ENCODE measurements at regions not wholly inside any gene's neighbourhood (a gene's known extent, or its start where the extent isn't known, plus 50 kb on each side); places are given as distances from the start of the nearest gene placed in this dataset.

GRCh38 chr4:29805245-29805644 lies 914.9 kb upstream of the PCDH7 start:
- H3K4me3 ChIP-seq (ENCODE audit: low read depth, low read length) = no peak overlapping the region
- no peak for TF ChIP-seq CTCF (conservative IDR thresholded peaks at IDR 0.05; ENCODE audit: low read depth, low read length)
- DNase-seq (ENCODE audit: low read depth) = no peak

- TF ChIP-seq CTCF (conservative IDR thresholded peaks at IDR 0.05; ENCODE audit: low read depth, low read length) = no peak
- no peak for DNase-seq (ENCODE audit: low read depth)
- H3K4me3 ChIP-seq (ENCODE audit: low read depth, low read length) = no peak overlapping the region
Measured at GRCh38 chr4:29805916-29806480, 914.2 kb upstream of the PCDH7 start.

- no peak for TF ChIP-seq CTCF (conservative IDR thresholded peaks at IDR 0.05; ENCODE audit: low read depth, low read length)
- DNase-seq (ENCODE audit: low read depth) = no peak
- H3K4me3 ChIP-seq (ENCODE audit: low read depth, low read length) = no peak overlapping the region
Measured at GRCh38 chr4:29817961-29818360, 902.2 kb upstream of the PCDH7 start.

- no peak for DNase-seq (ENCODE audit: low read depth)
- no peak overlapping the region for H3K4me3 ChIP-seq (ENCODE audit: low read depth, low read length)
- no peak for TF ChIP-seq CTCF (conservative IDR thresholded peaks at IDR 0.05; ENCODE audit: low read depth, low read length)
Measured at GRCh38 chr4:29829067-29829466, 891.1 kb upstream of the PCDH7 start.

- H3K4me3 ChIP-seq (ENCODE audit: low read depth, low read length) = no peak overlapping the region
- TF ChIP-seq CTCF (conservative IDR thresholded peaks at IDR 0.05; ENCODE audit: low read depth, low read length) = no peak
- DNase-seq (ENCODE audit: low read depth) = no peak
Measured at GRCh38 chr4:29852537-29852936, 867.6 kb upstream of the PCDH7 start.

GRCh38 chr4:29853833-29854232 lies 866.3 kb upstream of the PCDH7 start:
- no peak for DNase-seq (ENCODE audit: low read depth)
- H3K4me3 ChIP-seq (ENCODE audit: low read depth, low read length) = no peak overlapping the region
- no peak for TF ChIP-seq CTCF (conservative IDR thresholded peaks at IDR 0.05; ENCODE audit: low read depth, low read length)

GRCh38 chr4:29861307-29861706 lies 858.9 kb upstream of the PCDH7 start:
- TF ChIP-seq CTCF (conservative IDR thresholded peaks at IDR 0.05; ENCODE audit: low read depth, low read length) = no peak

More at GRCh38 chr4:29861307-29861706, 858.9 kb upstream of the PCDH7 start:
- DNase-seq (ENCODE audit: low read depth) = no peak
- no peak overlapping the region for H3K4me3 ChIP-seq (ENCODE audit: low read depth, low read length)
